GM12872 (cell line): ENCODE measurements at regions not wholly inside any gene's neighbourhood (a gene's known extent, or its start where the extent isn't known, plus 50 kb on each side); places are given as distances from the start of the nearest gene placed in this dataset.

Experiments
- TF ChIP-seq, protein P1 (sequence below): IDR thresholded peaks from 3 replicates; pipeline ENCODE4 v1.5.1; 2011; ENCODE audit warnings: low read depth, mild to moderate bottlenecking, low read length, moderate library complexity; ENCODE audit not compliant: insufficient read depth

DNA sequence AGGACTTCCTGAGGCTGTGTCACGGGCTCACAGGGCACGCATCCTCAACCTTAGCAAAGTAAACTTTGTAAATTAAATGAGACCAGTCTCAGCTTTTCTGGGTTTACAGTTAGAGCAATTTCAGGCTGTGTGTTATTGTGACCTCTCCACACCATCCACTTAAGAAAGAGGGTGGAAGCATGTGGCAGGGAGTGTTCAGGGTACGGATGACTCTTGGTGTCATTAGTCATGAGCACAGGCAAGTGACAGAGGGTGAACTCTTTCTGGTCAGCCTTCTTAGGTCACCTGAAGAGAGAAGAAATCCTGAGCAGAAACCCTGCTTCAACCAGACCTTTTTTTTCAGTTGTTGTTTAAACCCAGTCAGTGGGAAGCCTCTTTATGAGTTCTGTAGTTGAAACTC is 207.9 kb downstream of the ICOS start:
- TF ChIP-seq, protein P1, sequence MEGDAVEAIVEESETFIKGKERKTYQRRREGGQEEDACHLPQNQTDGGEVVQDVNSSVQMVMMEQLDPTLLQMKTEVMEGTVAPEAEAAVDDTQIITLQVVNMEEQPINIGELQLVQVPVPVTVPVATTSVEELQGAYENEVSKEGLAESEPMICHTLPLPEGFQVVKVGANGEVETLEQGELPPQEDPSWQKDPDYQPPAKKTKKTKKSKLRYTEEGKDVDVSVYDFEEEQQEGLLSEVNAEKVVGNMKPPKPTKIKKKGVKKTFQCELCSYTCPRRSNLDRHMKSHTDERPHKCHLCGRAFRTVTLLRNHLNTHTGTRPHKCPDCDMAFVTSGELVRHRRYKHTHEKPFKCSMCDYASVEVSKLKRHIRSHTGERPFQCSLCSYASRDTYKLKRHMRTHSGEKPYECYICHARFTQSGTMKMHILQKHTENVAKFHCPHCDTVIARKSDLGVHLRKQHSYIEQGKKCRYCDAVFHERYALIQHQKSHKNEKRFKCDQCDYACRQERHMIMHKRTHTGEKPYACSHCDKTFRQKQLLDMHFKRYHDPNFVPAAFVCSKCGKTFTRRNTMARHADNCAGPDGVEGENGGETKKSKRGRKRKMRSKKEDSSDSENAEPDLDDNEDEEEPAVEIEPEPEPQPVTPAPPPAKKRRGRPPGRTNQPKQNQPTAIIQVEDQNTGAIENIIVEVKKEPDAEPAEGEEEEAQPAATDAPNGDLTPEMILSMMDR: no peak

DNA sequence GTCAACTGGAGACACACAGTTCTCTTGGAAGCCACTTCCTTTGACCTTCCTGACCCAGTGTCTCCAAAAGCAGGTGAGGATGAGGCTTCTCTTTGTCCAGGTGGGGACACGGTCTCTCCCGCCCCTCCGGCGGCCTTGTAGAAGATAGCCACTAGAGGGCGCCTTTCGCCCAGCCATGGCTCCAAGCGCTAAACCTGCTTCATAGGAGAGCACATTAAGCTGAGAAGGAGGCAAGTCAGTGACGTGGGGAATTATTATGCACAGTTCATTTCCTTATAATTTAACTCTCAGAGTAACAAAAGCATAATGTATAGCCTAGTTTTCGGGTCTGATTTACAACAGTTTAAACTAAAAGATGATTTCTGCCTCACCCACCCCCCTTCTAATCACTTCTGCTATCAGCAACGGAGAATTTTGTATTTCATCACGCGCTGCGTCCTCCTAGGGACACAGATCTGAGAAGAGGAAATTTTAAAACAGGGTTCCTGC is 208.7 kb downstream of the ICOS start:
- TF ChIP-seq, protein P1: peak; percentile 94

DNA sequence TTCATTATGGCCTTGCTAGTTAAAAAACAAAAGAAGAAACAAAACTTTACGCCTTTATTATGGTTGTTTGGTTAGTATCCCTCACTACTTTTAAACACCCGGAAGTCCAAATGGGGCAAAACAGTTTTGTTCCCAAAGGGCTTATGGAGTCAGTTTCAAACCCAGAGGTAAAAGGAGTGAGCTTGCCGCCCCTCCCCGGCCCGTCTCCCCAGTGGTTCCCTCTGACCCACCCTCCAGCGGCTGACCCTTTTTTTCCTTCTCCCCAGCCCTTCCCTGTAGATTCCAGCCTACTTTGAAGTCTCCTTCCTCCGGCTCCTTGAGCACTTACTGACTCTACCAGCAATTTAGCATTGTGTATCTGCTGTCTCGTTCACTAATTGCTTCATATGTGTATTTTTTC is 209.2 kb downstream of the ICOS start:
- TF ChIP-seq, protein P1: no peak

DNA sequence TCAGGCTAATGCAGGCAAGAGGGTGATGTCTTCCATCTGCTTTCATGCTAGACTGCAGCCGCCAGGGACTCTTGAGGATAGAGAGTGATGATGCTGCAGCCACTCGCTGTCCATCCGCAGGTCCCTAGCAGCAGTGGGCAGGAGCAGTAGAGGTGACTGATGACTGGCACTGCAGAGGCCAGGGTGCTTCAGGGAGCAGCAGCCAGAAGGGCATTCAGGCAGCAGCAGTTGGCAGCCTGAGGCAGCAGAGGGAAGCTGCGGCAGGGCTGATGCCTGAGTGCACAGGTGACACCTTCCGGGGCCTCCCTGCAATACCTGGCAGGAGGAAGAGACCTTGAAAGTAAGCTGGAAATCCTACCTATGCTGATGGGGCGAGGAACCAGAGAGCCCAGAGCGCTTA is 214.2 kb downstream of the ICOS start:
- TF ChIP-seq, protein P1: no peak

DNA sequence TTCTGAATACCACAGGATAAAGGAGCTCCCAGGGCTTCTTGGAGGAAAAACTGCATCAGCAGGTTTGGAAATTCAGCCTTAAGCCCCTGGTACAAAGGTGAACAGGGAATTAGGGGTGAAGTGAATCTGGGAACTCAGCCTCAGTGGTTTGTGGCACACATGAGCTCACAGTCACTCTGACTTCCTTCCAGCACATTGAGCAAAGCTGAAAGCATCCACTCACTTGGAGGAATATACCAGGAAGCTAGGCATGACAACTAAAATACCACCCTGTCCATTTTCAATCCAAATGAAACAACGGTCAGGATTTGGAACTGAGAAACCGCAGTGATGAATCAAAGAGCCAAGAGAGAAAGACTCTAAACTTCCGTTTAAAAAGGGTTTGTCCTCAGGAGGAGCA is 216.1 kb downstream of the ICOS start:
- TF ChIP-seq, protein P1: no peak

DNA sequence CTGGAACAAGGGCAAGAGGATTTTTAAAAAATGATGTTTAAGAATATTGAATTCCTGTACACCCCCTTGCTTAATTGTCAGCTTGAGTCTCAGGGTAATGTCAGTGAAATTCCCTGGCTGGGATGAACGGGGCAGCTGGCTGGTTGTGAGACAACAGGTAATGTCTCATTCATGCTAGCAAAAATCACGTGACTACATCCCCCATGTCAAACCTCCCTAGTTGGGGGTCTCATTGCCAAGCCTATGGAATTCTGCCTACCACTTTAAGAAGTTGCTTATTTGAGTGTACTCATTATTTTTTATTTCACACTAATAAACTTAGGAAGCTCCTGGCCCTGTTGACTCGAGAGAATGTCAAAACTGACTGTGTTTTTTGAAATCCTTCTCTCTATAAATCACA is 218.3 kb downstream of the ICOS start:
- TF ChIP-seq, protein P1: no peak

DNA sequence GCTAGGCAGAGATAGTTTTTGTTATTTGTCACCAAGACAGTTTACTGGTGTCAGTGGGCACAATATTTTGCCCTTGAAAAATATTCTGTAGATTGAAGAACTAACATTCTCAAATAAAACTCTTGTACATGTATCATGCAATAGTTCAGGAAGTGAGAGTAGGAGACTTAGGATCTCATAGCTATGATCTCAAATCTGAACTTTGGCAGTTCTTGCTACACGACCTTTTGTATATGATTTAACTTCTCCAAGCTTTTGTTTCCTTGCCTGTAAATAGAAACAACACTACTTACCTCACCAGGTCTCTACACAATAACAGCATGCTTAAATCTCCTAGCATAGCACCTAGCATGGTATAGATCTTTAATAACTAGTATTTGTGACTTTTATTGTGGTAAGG is 219.9 kb downstream of the ICOS start:
- TF ChIP-seq, protein P1: no peak

DNA sequence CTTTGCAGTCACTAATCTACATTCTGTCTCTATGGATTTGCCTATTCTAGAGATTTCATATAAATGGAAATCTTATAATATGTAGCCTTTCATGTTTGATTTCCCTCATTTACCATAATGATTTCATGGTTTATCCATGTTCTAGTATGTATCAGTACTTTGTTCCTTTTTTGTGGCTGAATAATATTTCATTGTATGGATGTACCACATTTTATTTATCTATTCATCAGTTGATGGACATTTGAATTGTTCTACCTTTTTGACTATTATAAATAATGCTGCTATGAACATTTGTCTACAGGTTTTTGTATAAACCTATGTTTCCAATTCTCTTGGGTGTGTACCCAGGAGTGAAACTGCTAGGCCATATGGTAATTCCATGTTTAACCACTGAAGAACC is 221.1 kb downstream of the ICOS start:
- TF ChIP-seq, protein P1: no peak
